Tibial artery (tissue), 4 donors: ENCODE measurements at regions not wholly inside any gene's neighbourhood (a gene's known extent, or its start where the extent isn't known, plus 50 kb on each side); places are given as distances from the start of the nearest gene placed in this dataset.

Experiments used
- DNase-seq, 2 donors: peaks; one replicate each; pipeline ENCODE4 v3.0.0-alpha.2; 2019
- H3K27ac ChIP-seq, 2 donors: fragments of 200-600 bp; sonication (generic) in 1 of 2; 1 replicate in 1 of 2; 2 replicates in 1 of 2; pipeline ENCODE4 v1.5.1; 2018 to 2019; ENCODE audit warnings: mild to moderate bottlenecking in 1 of 2
- H3K27me3 ChIP-seq, 2 donors: fragments of 200-600 bp; sonication (generic) in 1 of 2; one replicate each; pipeline versions ENCODE4 v1.5.1 to v1.6.0; 2016 to 2019
- H3K36me3 ChIP-seq, 3 donors: fragments of 200-600 bp; sonication (generic) in 2 of 3; one replicate each; pipeline ENCODE4 v1.5.1; 2016 to 2019; ENCODE audit warnings: mild to moderate bottlenecking in 2 of 3
- H3K4me1 ChIP-seq, 4 donors: fragments of 200-600 bp; sonication (generic) in 2 of 4; 1 replicate in 3 of 4; 2 replicates in 1 of 4; pipeline ENCODE4 v1.5.1; 2016 to 2019
- H3K4me3 ChIP-seq, 2 donors: fragments of 200-600 bp; sonication (generic) in 1 of 2; 1 replicate in 1 of 2; 2 replicates in 1 of 2; pipeline ENCODE4 v1.5.1; 2018 to 2019; ENCODE audit warnings: mild to moderate bottlenecking in 2 of 2
- H3K9me3 ChIP-seq, 3 donors: fragments of 200-600 bp; sonication (generic) in 1 of 3; one replicate each; pipeline ENCODE4 v1.5.1; 2016 to 2019
- CTCF ChIP-seq, 2 experiments: fragments of 200-600 bp in 1 of 2; fragments of 450-650 bp in 1 of 2; IDR thresholded peaks; one replicate each; pipeline ENCODE4 v1.5.1; 2017 to 2019; ENCODE audit warnings: antibody characterized with exemption in 2 of 2, mild to moderate bottlenecking in 1 of 2, moderate library complexity in 1 of 2
- intact Hi-C: fragments of 100-400 bp; cut with DNase I; formaldehyde crosslinking; loops from one replicate; pipeline ENCODE4 v1.15.0; 2023; ENCODE audit warnings: low total_unique reads

GRCh38 chr2:204255526-204255925 is 289.7 kb upstream of the PARD3B start:
- Histone ChIP-seq H3K4me3 (no peak overlapping the region), H3K9me3 (no peaks in the 10 kb centered on the region), H3K27me3 (no peaks in the 10 kb centered on the region), H3K36me3 (no peaks in the 10 kb centered on the region), H3K27ac (no peak overlapping the region), H3K4me1 (peaks cover 0 to 22% (median 13%) of the 10 kb centered on the region in 4 donors)
- DNase-seq = no peak
- no peak for TF ChIP-seq CTCF (IDR thresholded peaks at IDR 0.05)
- intact Hi-C loops = no loop called here

GRCh38 chr2:204257781-204258180 is 287.5 kb upstream of the PARD3B start:
- H3K4me3 ChIP-seq = no peak overlapping the region
- no peak for TF ChIP-seq CTCF (IDR thresholded peaks at IDR 0.05)
- H3K9me3 ChIP-seq = no peaks in the 10 kb centered on the region
- H3K27ac ChIP-seq = peak overlapping the region in 1 of 2 donors; percentile 50
- no peak for DNase-seq
- intact Hi-C loops = no loop called here
- no peaks in the 10 kb centered on the region for H3K27me3 ChIP-seq
- peaks cover 0 to 23% (median 14%) of the 10 kb centered on the region in 4 donors for H3K4me1 ChIP-seq
- H3K36me3 ChIP-seq = no peaks in the 10 kb centered on the region

GRCh38 chr2:204258890-204259289 is 286.4 kb upstream of the PARD3B start:
- H3K36me3 ChIP-seq = no peaks in the 10 kb centered on the region
- H3K9me3 ChIP-seq = no peaks in the 10 kb centered on the region
- intact Hi-C loops = no loop called here
- no peak overlapping the region for H3K27ac ChIP-seq
- no peaks in the 10 kb centered on the region for H3K27me3 ChIP-seq
- no peak for DNase-seq
- TF ChIP-seq CTCF (IDR thresholded peaks at IDR 0.05) = no peak
- peaks cover 0 to 23% (median 14%) of the 10 kb centered on the region in 4 donors for H3K4me1 ChIP-seq
- no peak overlapping the region for H3K4me3 ChIP-seq

- TF ChIP-seq CTCF (IDR thresholded peaks at IDR 0.05) = peak; percentile 73 to 80
- DNase-seq = peak; percentile 71 to 78
- Histone ChIP-seq H3K27me3 (no peaks in the 10 kb centered on the region), H3K27ac (no peak overlapping the region), H3K4me3 (no peak overlapping the region), H3K36me3 (no peaks in the 10 kb centered on the region), H3K4me1 (peaks cover 0 to 23% (median 14%) of the 10 kb centered on the region in 4 donors), H3K9me3 (no peaks in the 10 kb centered on the region)
- intact Hi-C loops = loop anchor here (5.0 kb wide), 1 partner anchor 1422 kb away; the partner anchor contains the start of gene NRP2
Observed at GRCh38 chr2:204260162-204260877, 285.0 kb upstream of the PARD3B start.

GRCh38 chr2:204260901-204261300 is 284.4 kb upstream of the PARD3B start:
- TF ChIP-seq CTCF (IDR thresholded peaks at IDR 0.05) = no peak
- no peaks in the 10 kb centered on the region for H3K9me3 ChIP-seq
- no peak for DNase-seq
- H3K36me3 ChIP-seq = no peaks in the 10 kb centered on the region
- intact Hi-C loops = loop anchor here (5.0 kb wide), 1 partner anchor 1421 kb away; the partner anchor contains the start of gene NRP2
- H3K4me3 ChIP-seq = no peak overlapping the region
- peaks cover 0 to 23% (median 14%) of the 10 kb centered on the region in 4 donors for H3K4me1 ChIP-seq
- H3K27me3 ChIP-seq = no peaks in the 10 kb centered on the region
- no peak overlapping the region for H3K27ac ChIP-seq
